ENCODE measurements at regions not wholly inside any gene's neighbourhood (a gene's known extent, or its start where the extent isn't known, plus 50 kb on each side); places are given as distances from the start of the nearest gene placed in this dataset.

DNA sequence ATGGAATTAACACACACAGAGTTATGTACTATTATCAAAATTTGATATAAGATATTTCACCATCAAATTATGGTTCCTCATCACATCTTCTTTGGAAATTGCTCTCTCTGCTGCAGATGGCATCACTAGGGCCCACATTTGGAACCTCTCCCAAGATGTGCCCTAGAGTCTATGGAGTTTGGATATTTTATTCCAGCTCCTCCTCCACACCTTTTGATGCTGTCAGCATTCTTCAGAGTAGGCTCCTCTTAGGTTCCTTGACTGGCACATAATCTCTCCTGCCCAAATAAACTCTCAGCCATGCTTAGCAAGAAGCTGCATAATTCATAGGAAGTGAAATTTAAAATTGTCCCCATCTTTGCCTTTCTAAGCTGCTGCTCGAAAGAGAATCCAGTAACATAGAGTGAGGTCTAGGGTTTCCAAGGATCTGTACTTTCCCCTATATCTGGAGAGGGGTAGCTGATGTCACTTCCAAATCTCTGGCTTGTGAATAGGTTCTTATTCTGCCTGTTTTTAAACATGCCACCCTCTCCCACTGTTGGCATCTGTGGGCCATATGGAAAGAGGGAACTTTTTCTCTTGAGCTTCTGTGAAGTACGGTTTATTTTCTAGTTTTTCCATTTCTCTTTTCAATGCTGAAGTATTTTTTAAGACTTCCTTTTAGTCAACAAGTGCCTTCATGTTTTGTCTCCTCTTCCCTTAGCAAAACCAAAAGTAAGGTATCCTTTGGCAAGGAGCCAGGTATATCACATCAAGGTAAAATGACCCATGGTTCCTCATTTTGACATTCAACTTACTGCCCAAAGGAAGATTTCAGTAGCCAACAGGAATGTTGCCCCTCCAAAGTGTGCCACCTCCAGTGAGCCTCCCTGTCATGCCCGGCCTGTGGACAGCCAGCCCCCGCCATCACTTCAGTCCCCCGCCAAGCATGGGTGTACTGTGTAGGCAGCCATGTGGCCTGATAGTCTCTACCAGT, 75.3 kb upstream of the C2CD4B start:
- TF ChIP-seq, protein P1, sequence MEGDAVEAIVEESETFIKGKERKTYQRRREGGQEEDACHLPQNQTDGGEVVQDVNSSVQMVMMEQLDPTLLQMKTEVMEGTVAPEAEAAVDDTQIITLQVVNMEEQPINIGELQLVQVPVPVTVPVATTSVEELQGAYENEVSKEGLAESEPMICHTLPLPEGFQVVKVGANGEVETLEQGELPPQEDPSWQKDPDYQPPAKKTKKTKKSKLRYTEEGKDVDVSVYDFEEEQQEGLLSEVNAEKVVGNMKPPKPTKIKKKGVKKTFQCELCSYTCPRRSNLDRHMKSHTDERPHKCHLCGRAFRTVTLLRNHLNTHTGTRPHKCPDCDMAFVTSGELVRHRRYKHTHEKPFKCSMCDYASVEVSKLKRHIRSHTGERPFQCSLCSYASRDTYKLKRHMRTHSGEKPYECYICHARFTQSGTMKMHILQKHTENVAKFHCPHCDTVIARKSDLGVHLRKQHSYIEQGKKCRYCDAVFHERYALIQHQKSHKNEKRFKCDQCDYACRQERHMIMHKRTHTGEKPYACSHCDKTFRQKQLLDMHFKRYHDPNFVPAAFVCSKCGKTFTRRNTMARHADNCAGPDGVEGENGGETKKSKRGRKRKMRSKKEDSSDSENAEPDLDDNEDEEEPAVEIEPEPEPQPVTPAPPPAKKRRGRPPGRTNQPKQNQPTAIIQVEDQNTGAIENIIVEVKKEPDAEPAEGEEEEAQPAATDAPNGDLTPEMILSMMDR (IDR thresholded peaks at IDR 0.05; ENCODE audit: poor library complexity): no peak
- TF ChIP-seq EZH2 (IDR thresholded peaks at IDR 0.05; ENCODE audit: borderline replicate concordance): no peak
